ENCODE measurements at regions not wholly inside any gene's neighbourhood (a gene's known extent, or its start where the extent isn't known, plus 50 kb on each side); places are given as distances from the start of the nearest gene placed in this dataset.

GRCh38 chr12:92470608-92471021 is 232.2 kb upstream of the PLEKHG7 start:
- Histone ChIP-seq H3K36me3 (no peaks in the 10 kb centered on the region), H3K4me1 (peaks cover 0 to 40% (median 19%) of the 10 kb centered on the region in 12 donors), H3K4me3 (no peak overlapping the region), H3K27ac (peak overlapping the region in 4 of 12 donors; percentile 2 to 61 (median 39)), H3K27me3 (no peaks in the 10 kb centered on the region), H3K9me3 (no peaks in the 10 kb centered on the region)
- WGBS, 4 donors: 84 to 88% (median 86%) methylated on average over 4 of the region's 4 CpGs
- intact Hi-C loops (cut with DNase I): no loop called here
- DNase-seq: no peak
- TF ChIP-seq POLR2A (IDR thresholded peaks at IDR 0.05) (no peak), CTCF (IDR thresholded peaks at IDR 0.05) (no peak)
- ATAC-seq: no peak

- no peak overlapping the region for H3K4me3 ChIP-seq
- no peaks in the 10 kb centered on the region for H3K27me3 ChIP-seq
- ATAC-seq (peak; percentile 95 to 98 (median 98)), DNase-seq (peak; percentile 75 to 89 (median 83))
- no peaks in the 10 kb centered on the region for H3K9me3 ChIP-seq
- H3K4me1 ChIP-seq: peaks cover 0 to 40% (median 19%) of the 10 kb centered on the region in 12 donors
- 15 to 30% (median 26%) methylated on average over 6 of the region's 6 CpGs for WGBS, 4 donors
- no peaks in the 10 kb centered on the region for H3K36me3 ChIP-seq
- peak overlapping the region in 6 of 12 donors; percentile 28 to 61 (median 49) for H3K27ac ChIP-seq
- no peak for TF ChIP-seq POLR2A (IDR thresholded peaks at IDR 0.05)
- intact Hi-C loops (cut with DNase I): no loop called here
These were observed 233.0 kb upstream of the PLEKHG7 start for GRCh38 chr12:92469837-92470236.

GRCh38 chr12:92468358-92469020 is 234.3 kb upstream of the PLEKHG7 start:
- no peak overlapping the region for H3K4me3 ChIP-seq
- intact Hi-C loops (cut with DNase I): no loop called here
- H3K9me3 ChIP-seq: no peaks in the 10 kb centered on the region
- no peaks in the 10 kb centered on the region for H3K36me3 ChIP-seq
- H3K4me1 ChIP-seq: peaks cover 0 to 40% (median 19%) of the 10 kb centered on the region in 12 donors
- no peaks in the 10 kb centered on the region for H3K27me3 ChIP-seq
- DNase-seq: no peak
- H3K27ac ChIP-seq: no peak overlapping the region
- ATAC-seq: no peak
- WGBS, 4 donors: 80 to 89% (median 85%) methylated on average over 8 of the region's 8 CpGs
- TF ChIP-seq CTCF (IDR thresholded peaks at IDR 0.05) (no peak), POLR2A (IDR thresholded peaks at IDR 0.05) (no peak)

- intact Hi-C loops (cut with DNase I): no loop called here
- no peaks in the 10 kb centered on the region for H3K9me3 ChIP-seq
- H3K4me1 ChIP-seq: peaks cover 0 to 40% (median 19%) of the 10 kb centered on the region in 12 donors
- TF ChIP-seq CTCF (IDR thresholded peaks at IDR 0.05) (no peak), POLR2A (IDR thresholded peaks at IDR 0.05) (no peak)
- no peak overlapping the region for H3K27ac ChIP-seq
- no peak overlapping the region for H3K4me3 ChIP-seq
- DNase-seq (no peak), ATAC-seq (peak in 2 of 4 donors; percentile 13 to 40)
- 34 to 44% (median 39%) methylated on average over 1 of the region's 1 CpG for WGBS, 4 donors
- no peaks in the 10 kb centered on the region for H3K36me3 ChIP-seq
- no peaks in the 10 kb centered on the region for H3K27me3 ChIP-seq
These were observed 234.9 kb upstream of the PLEKHG7 start for GRCh38 chr12:92467886-92468285.

All from heart left ventricle (tissue), 16 donors.